ENCODE measurements at regions not wholly inside any gene's neighbourhood (a gene's known extent, or its start where the extent isn't known, plus 50 kb on each side); places are given as distances from the start of the nearest gene placed in this dataset.
"Not testable (repeated sequence)": the region's sequence is repeated elsewhere in the genome, so short reads cannot be mapped to it uniquely, and the experiment has no call there.

GRCh38 chr6:71766796-71767195 is 119.6 kb upstream of the RIMS1 start:
- DNase-seq, result no peak
- H3K4me3 ChIP-seq, result no peak overlapping the region
- 30 to 32% methylated on average over 3 of the region's 3 CpGs for WGBS, 2 donors
- intact Hi-C loops (cut with DNase I; ENCODE audit: low total_unique reads), result no loop called here
- H3K4me1 ChIP-seq, result no peaks in the 10 kb centered on the region
- H3K36me3 ChIP-seq (ENCODE audit: low read depth, missing control alignments), result no peaks in the 10 kb centered on the region
- H3K9me3 ChIP-seq, result no peaks in the 10 kb centered on the region
- H3K27me3 ChIP-seq, result no peaks in the 10 kb centered on the region
- H3K27ac ChIP-seq, result no peak overlapping the region
- no peak for TF ChIP-seq CTCF (IDR thresholded peaks at IDR 0.05)
- no peak for TF ChIP-seq POLR2A (IDR thresholded peaks at IDR 0.05)

- Histone ChIP-seq H3K36me3 (ENCODE audit: low read depth, missing control alignments) (no peaks in the 10 kb centered on the region), H3K4me1 (no peaks in the 10 kb centered on the region), H3K27ac (no peak overlapping the region), H3K9me3 (no peaks in the 10 kb centered on the region), H3K27me3 (no peaks in the 10 kb centered on the region), H3K4me3 (no peak overlapping the region)
- WGBS, 2 donors, result 53 to 74% methylated on average over 1 of the region's 1 CpG
- DNase-seq, result no peak
- intact Hi-C loops (cut with DNase I; ENCODE audit: low total_unique reads), result no loop called here
- no peak for TF ChIP-seq POLR2A (IDR thresholded peaks at IDR 0.05)
- TF ChIP-seq CTCF (IDR thresholded peaks at IDR 0.05), result no peak
Measured at GRCh38 chr6:71768356-71768755, 118.0 kb upstream of the RIMS1 start.

GRCh38 chr6:71808865-71809264 is 77.5 kb upstream of the RIMS1 start:
- Histone ChIP-seq H3K27ac (no peak overlapping the region), H3K27me3 (no peaks in the 10 kb centered on the region), H3K4me3 (no peak overlapping the region), H3K36me3 (ENCODE audit: low read depth, missing control alignments) (no peaks in the 10 kb centered on the region), H3K9me3 (no peaks in the 10 kb centered on the region), H3K4me1 (no peaks in the 10 kb centered on the region)
- WGBS, 2 donors, result 88 to 95% methylated on average over 1 of the region's 1 CpG
- no peak for DNase-seq
- TF ChIP-seq POLR2A (IDR thresholded peaks at IDR 0.05) (no peak), CTCF (IDR thresholded peaks at IDR 0.05) (no peak)
- intact Hi-C loops (cut with DNase I; ENCODE audit: low total_unique reads), result no loop called here

- H3K4me1 ChIP-seq, result no peaks in the 10 kb centered on the region
- no peaks in the 10 kb centered on the region for H3K9me3 ChIP-seq
- intact Hi-C loops (cut with DNase I; ENCODE audit: low total_unique reads), result no loop called here
- no peaks in the 10 kb centered on the region for H3K27me3 ChIP-seq
- TF ChIP-seq CTCF (IDR thresholded peaks at IDR 0.05) (no peak), POLR2A (IDR thresholded peaks at IDR 0.05) (no peak)
- no peak for DNase-seq
- H3K36me3 ChIP-seq (ENCODE audit: low read depth, missing control alignments), result no peaks in the 10 kb centered on the region
- H3K27ac ChIP-seq, result no peak overlapping the region
- WGBS, 2 donors, result 94 to 95% methylated on average over 1 of the region's 1 CpG
- H3K4me3 ChIP-seq, result no peak overlapping the region
Measured at GRCh38 chr6:71810880-71811279, 75.5 kb upstream of the RIMS1 start.

GRCh38 chr6:71822625-71823024 is 63.7 kb upstream of the RIMS1 start:
- Histone ChIP-seq H3K27me3 (no peaks in the 10 kb centered on the region), H3K27ac (no peak overlapping the region), H3K4me1 (no peaks in the 10 kb centered on the region), H3K9me3 (no peaks in the 10 kb centered on the region), H3K4me3 (no peak overlapping the region), H3K36me3 (ENCODE audit: low read depth, missing control alignments) (no peaks in the 10 kb centered on the region)
- TF ChIP-seq POLR2A (IDR thresholded peaks at IDR 0.05) (no peak), CTCF (IDR thresholded peaks at IDR 0.05) (no peak)
- DNase-seq, result no peak
- intact Hi-C loops (cut with DNase I; ENCODE audit: low total_unique reads), result no loop called here
- WGBS, 2 donors, result 74 to 95% methylated on average over 2 of the region's 2 CpGs

GRCh38 chr6:71832110-71832764 is 54.1 kb upstream of the RIMS1 start:
- H3K36me3 ChIP-seq (ENCODE audit: low read depth, missing control alignments); H3K4me1 ChIP-seq; DNase-seq; intact Hi-C loops (cut with DNase I; ENCODE audit: low total_unique reads); H3K4me3 ChIP-seq; H3K27me3 ChIP-seq; H3K9me3 ChIP-seq; H3K27ac ChIP-seq: not testable (repeated sequence)
- WGBS, 2 donors, result 89 to 93% methylated on average over 22 to 25 of the region's 25 CpGs

Data from testis (tissue), 2 donors.